PFSK-1 (cell line): ENCODE measurements at regions not wholly inside any gene's neighbourhood (a gene's known extent, or its start where the extent isn't known, plus 50 kb on each side); places are given as distances from the start of the nearest gene placed in this dataset.

ENCODE experiments used
- FOXP2 ChIP-seq: optimal IDR thresholded peaks from 2 replicates; pipeline ENCODE3; 2011; ENCODE audit warnings: borderline replicate concordance, control low read depth, inconsistent platforms; ENCODE audit not compliant: insufficient read depth; ENCODE audit errors: extremely low read length, extremely low read depth
- POLR2AphosphoS5 ChIP-seq: IDR thresholded peaks from 2 replicates; pipeline ENCODE4 v1.6.1; 2012; ENCODE audit warnings: low read depth, mild to moderate bottlenecking, control low read depth, low read length, moderate library complexity
- REST ChIP-seq, 2 experiments: IDR thresholded peaks; 2 replicates each; pipeline versions ENCODE4 v1.6.1 to v1.8.0; 2011 to 2012; ENCODE audit warnings: low read depth in 2 of 2, low read length in 2 of 2, control low read depth in 1 of 2, inconsistent platforms in 1 of 2, mild to moderate bottlenecking in 1 of 2, moderate library complexity in 1 of 2; ENCODE audit not compliant: insufficient read depth in 1 of 2
- SIN3A ChIP-seq: IDR thresholded peaks from 2 replicates; pipeline ENCODE4 v1.6.1; 2012; ENCODE audit warnings: mild to moderate bottlenecking, low read length, moderate library complexity, borderline replicate concordance; ENCODE audit not compliant: insufficient read depth
- TAF1 ChIP-seq: IDR thresholded peaks from 2 replicates; pipeline ENCODE4 v1.6.1; 2012; ENCODE audit warnings: low read length, control low read depth, borderline replicate concordance; ENCODE audit not compliant: insufficient read depth

GRCh38 chr6:126628125-126628524, 288.2 kb downstream of the CENPW start:
- no peak for TF ChIP-seq TAF1
- TF ChIP-seq POLR2AphosphoS5: no peak
- no peak for TF ChIP-seq REST (IDR thresholded peaks at IDR 0.05; ENCODE audit: insufficient read depth in 1 of 2, low read depth in 2 of 2, low read length in 2 of 2)
- no peak for TF ChIP-seq SIN3A
- no peak for TF ChIP-seq FOXP2
